HepG2 (cell line): ENCODE measurements at regions not wholly inside any gene's neighbourhood (a gene's known extent, or its start where the extent isn't known, plus 50 kb on each side); places are given as distances from the start of the nearest gene placed in this dataset.

Experiments used
- ATAC-seq: fragments of 200-7000 bp; cut with Tn5 transposase; 3 replicates; pipeline ENCODE4 v1.9.1; 2020; ENCODE audit warnings: mild to moderate bottlenecking, moderate library complexity
- BruUV-seq: library from RNA; stranded (reverse); fragments of 400-500 nt; replicated peaks from 2 replicates; lab custom pipeline; 2021; lab: Mats Ljungman, UMichigan
- CTCF ChIA-PET: fragments of 300-600 bp; formaldehyde crosslinking; extraction: SDS; loops from one replicate; lab custom pipeline; 2021; ENCODE audit warnings: low total read pairs, inconsistent platforms, low intra/inter-chr PET ratio; lab: Yijun Ruan, JAX
- POLR2A ChIA-PET: fragments of 350-600 bp; sonication (Branson Sonifier 250); formaldehyde crosslinking; loops from one replicate; lab custom pipeline; 2020; ENCODE audit warnings: antibody characterized with exemption, inconsistent platforms; lab: Yijun Ruan, JAX
- DNase-seq: peaks from one replicate; pipeline ENCODE4 v3.0.0-alpha.2; 2015; ENCODE audit warnings: low spot score
- FAIRE-seq: peaks from 3 replicates; lab custom pipeline; 2011; peaks lifted over from hg19 to GRCh38; lab: Jason Lieb, UNC
- H2AFZ ChIP-seq: one replicate; pipeline ENCODE4 v1.6.1; 2011; ENCODE audit warnings: low read length, inconsistent platforms
- H3K27ac ChIP-seq: fragments of 300-600 bp; 3 replicates; pipeline ENCODE4 v1.8.0; 2011; ENCODE audit warnings: mixed run types, mild to moderate bottlenecking, mixed read lengths, low read length, inconsistent platforms; ENCODE audit not compliant: insufficient read depth; ENCODE audit errors: extremely low read length
- H3K27me3 ChIP-seq, 2 experiments: fragments of 200-600 bp in 1 of 2; 2 replicates in 1 of 2; 3 replicates in 1 of 2; pipeline versions ENCODE4 v1.6.0 to v1.8.0; 2011; ENCODE audit warnings: low read length in 2 of 2, mild to moderate bottlenecking in 2 of 2, moderate library complexity in 2 of 2, inconsistent platforms in 1 of 2; ENCODE audit not compliant: insufficient read depth in 2 of 2, control insufficient read depth in 1 of 2
- H3K36me3 ChIP-seq, 2 experiments: fragments of 200-600 bp in 1 of 2; replicated peaks in 1 of 2; 2 replicates in 1 of 2; 3 replicates in 1 of 2; pipeline versions ENCODE4 v1.5.1 to v1.8.0; 2011; ENCODE audit warnings: low read length in 2 of 2, inconsistent platforms in 1 of 2; ENCODE audit not compliant: insufficient read depth in 2 of 2, control insufficient read depth in 1 of 2
- H3K4me1 ChIP-seq: 2 replicates; pipeline ENCODE4 v1.5.1; 2012; ENCODE audit warnings: low read length, inconsistent platforms; ENCODE audit not compliant: insufficient read depth
- H3K4me2 ChIP-seq: 2 replicates; pipeline ENCODE4 v1.6.0; 2011; ENCODE audit warnings: low read depth, low read length, inconsistent platforms
- H3K4me3 ChIP-seq, 3 experiments: fragments of 200-600 bp in 1 of 3; sonication (generic), shearing (Covaris generic) in 1 of 3; replicated peaks in 1 of 3; 2 replicates each; pipeline ENCODE4 v1.5.1; 2011 to 2016; ENCODE audit warnings: low read length in 3 of 3, inconsistent platforms in 2 of 3, low read depth in 2 of 3, mild to moderate bottlenecking in 2 of 3, control low read depth in 1 of 3, mixed read lengths in 1 of 3; ENCODE audit not compliant: insufficient read depth in 1 of 3
- H3K79me2 ChIP-seq: one replicate; pipeline ENCODE4 v1.6.1; 2011; ENCODE audit warnings: low read length, inconsistent platforms; ENCODE audit not compliant: insufficient read depth
- H3K9ac ChIP-seq: 2 replicates; pipeline ENCODE4 v1.6.0; 2011; ENCODE audit warnings: mild to moderate bottlenecking, low read depth, low read length, inconsistent platforms; ENCODE audit not compliant: insufficient read depth
- H3K9me3 ChIP-seq: 2 replicates; pipeline ENCODE4 v1.5.1; 2012; ENCODE audit warnings: mild to moderate bottlenecking, low read length
- H4K20me1 ChIP-seq: 2 replicates; pipeline ENCODE4 v1.6.0; 2011; ENCODE audit warnings: inconsistent platforms, mild to moderate bottlenecking, low read length, moderate library complexity; ENCODE audit not compliant: insufficient read depth
- BRCA1 ChIP-seq: sonication (generic); formaldehyde crosslinking; IDR thresholded peaks from 2 replicates; pipeline ENCODE4 v1.4.0; 2020; ENCODE audit warnings: missing genetic modification reagents
- MAZ ChIP-seq, 2 experiments: sonication (generic) in 1 of 2; formaldehyde crosslinking in 1 of 2; IDR thresholded peaks; 2 replicates each; pipeline versions ENCODE4 v1.5.0 to v1.6.1; 2012 to 2020; ENCODE audit warnings: low read depth in 2 of 2, mild to moderate bottlenecking in 2 of 2, borderline replicate concordance in 1 of 2, improper control_type of control experiment in 1 of 2, low read length in 1 of 2, missing genetic modification reagents in 1 of 2, moderate library complexity in 1 of 2
- MZF1 ChIP-seq: sonication (generic); formaldehyde crosslinking; IDR thresholded peaks from 2 replicates; pipeline ENCODE4 v1.8.1; 2023; ENCODE audit warnings: mild to moderate bottlenecking, missing genetic modification reagents, borderline replicate concordance
- NCOA2 ChIP-seq: sonication (generic); formaldehyde crosslinking; IDR thresholded peaks from 2 replicates; pipeline ENCODE4 v1.8.0; 2022; ENCODE audit warnings: inconsistent platforms
- NR2F6 ChIP-seq, 2 experiments: IDR thresholded peaks; 2 replicates each; pipeline ENCODE4 v1.6.1; 2016; ENCODE audit warnings: antibody characterized with exemption in 1 of 2, mild to moderate bottlenecking in 1 of 2
- RCOR2 ChIP-seq: IDR thresholded peaks from 2 replicates; pipeline ENCODE4 v1.6.1; 2016; ENCODE audit warnings: missing biosample characterization, missing genetic modification reagents
- RFX1 ChIP-seq: fragments of 450-650 bp; IDR thresholded peaks from 2 replicates; pipeline ENCODE4 v1.6.1; 2017
- SMAD9 ChIP-seq: sonication (generic); formaldehyde crosslinking; IDR thresholded peaks from 2 replicates; pipeline ENCODE4 v1.5.1; 2020; ENCODE audit warnings: mild to moderate bottlenecking, missing genetic modification reagents
- SRY ChIP-seq: sonication (generic); formaldehyde crosslinking; IDR thresholded peaks from 2 replicates; pipeline ENCODE4 v1.8.0; 2022; ENCODE audit warnings: mild to moderate bottlenecking, missing genetic modification reagents
- THAP11 ChIP-seq: IDR thresholded peaks from 2 replicates; pipeline ENCODE4 v1.6.1; 2016; ENCODE audit warnings: missing biosample characterization, missing genetic modification reagents
- XBP1 ChIP-seq: sonication (generic); formaldehyde crosslinking; IDR thresholded peaks from 2 replicates; pipeline ENCODE4 v1.5.0; 2020; ENCODE audit warnings: missing genetic modification reagents
- ZNF260 ChIP-seq: sonication (generic); formaldehyde crosslinking; IDR thresholded peaks from 2 replicates; pipeline ENCODE4 v1.4.0; 2020; ENCODE audit warnings: missing genetic modification reagents, low read depth, mild to moderate bottlenecking, borderline replicate concordance
- ZNF350 ChIP-seq: sonication (generic); formaldehyde crosslinking; IDR thresholded peaks from 2 replicates; pipeline ENCODE4 v1.4.0; 2020; ENCODE audit warnings: mild to moderate bottlenecking, low read depth, missing genetic modification reagents, borderline replicate concordance
- ZNF503 ChIP-seq: sonication (generic); formaldehyde crosslinking; IDR thresholded peaks from 2 replicates; pipeline ENCODE4 v1.4.0; 2020; ENCODE audit warnings: missing genetic modification reagents
- ZNF678 ChIP-seq: sonication (generic); formaldehyde crosslinking; IDR thresholded peaks from 2 replicates; pipeline ENCODE4 v1.4.0; 2020; ENCODE audit warnings: mild to moderate bottlenecking, missing genetic modification reagents
- ZNF7 ChIP-seq: IDR thresholded peaks from 2 replicates; pipeline ENCODE4 v1.6.1; 2016; ENCODE audit warnings: missing biosample characterization, missing genetic modification reagents
- ZNF841 ChIP-seq: sonication (generic); formaldehyde crosslinking; IDR thresholded peaks from 2 replicates; pipeline ENCODE4 v1.8.1; 2023; ENCODE audit warnings: missing genetic modification reagents, borderline replicate concordance
- WGBS: methylation state at CpG from one replicate; pipeline ENCODE4 v1.1.6; 2017; ENCODE audit warnings: low lambda C conversion rate; 5-methylcytosine and 5-hydroxymethylcytosine counted together
- in situ Hi-C: cut with HindIII; loops from 2 replicates; pipeline ENCODE4 v1.10.0; 2017; ENCODE audit warnings: low pct_unique_long_range_greater_than_20kb; ENCODE audit not compliant: extremely low pct_ligation_motif_present
- intact Hi-C: fragments of 100-400 bp; cut with micrococcal nuclease; formaldehyde crosslinking; loops from one replicate; pipeline ENCODE4 v1.10.0; 2022; ENCODE audit not compliant: unreplicated experiment

DNA sequence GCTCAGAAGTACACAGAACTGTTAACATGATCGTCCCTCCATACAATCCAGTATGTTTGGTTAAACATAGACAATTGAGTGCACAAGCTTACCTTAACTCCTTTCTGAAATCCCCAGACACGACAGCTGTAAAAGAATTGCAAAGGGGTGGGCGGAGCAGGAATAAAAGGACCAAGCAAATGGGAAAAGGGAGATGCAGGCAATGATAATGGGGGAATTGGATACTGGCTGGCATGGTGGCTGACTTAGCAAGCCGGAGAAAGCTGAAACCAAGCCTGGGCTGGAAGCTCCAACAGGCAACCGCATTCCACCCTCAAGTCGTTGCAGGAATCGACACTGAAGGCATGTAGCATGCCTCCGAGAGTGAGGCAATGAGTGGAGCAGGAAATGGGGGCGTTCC is 96.8 kb upstream of the TMEM132C start:
- H3K9me3 ChIP-seq = peaks cover 8% of the 10 kb centered on the region; the same call in 1 of the 2 replicates
- intact Hi-C loops = no loop called here
- TF ChIP-seq ZNF350 (CRISPR knock-in tag) (no peak), MZF1 (CRISPR knock-in tag) (no peak), SMAD9 (CRISPR knock-in tag) (no peak), THAP11 (CRISPR knock-in tag) (no peak), MAZ (IDR thresholded peaks at IDR 0.05; ENCODE audit: borderline replicate concordance, low read depth, low read length) (no peak), MAZ (CRISPR knock-in tag; IDR thresholded peaks at IDR 0.05; ENCODE audit: low read depth) (no peak)
- no peaks in the 10 kb centered on the region for H3K27me3 ChIP-seq
- DNase-seq (no peak), ATAC-seq (no peak), FAIRE-seq (no peak)
- H3K36me3 ChIP-seq = no peaks in the 10 kb centered on the region
- ChIA-PET POLR2A (no interaction called here), CTCF (no interaction called here)
- H4K20me1 ChIP-seq = no peaks in the 10 kb centered on the region
- no peak overlapping the region for H3K4me3 ChIP-seq
- H3K4me2 ChIP-seq = no peak overlapping the region
- no peak overlapping the region for H2AFZ ChIP-seq
- H3K27ac ChIP-seq = no peak overlapping the region
- no peaks in the 10 kb centered on the region for H3K79me2 ChIP-seq
- H3K4me1 ChIP-seq = no peaks in the 10 kb centered on the region
- no peak overlapping the region for H3K9ac ChIP-seq
- WGBS = 23% methylated on average over 5 of the region's 9 CpGs
- in situ Hi-C loops = no loop called here
- BruUV-seq = no TSS peak

DNA sequence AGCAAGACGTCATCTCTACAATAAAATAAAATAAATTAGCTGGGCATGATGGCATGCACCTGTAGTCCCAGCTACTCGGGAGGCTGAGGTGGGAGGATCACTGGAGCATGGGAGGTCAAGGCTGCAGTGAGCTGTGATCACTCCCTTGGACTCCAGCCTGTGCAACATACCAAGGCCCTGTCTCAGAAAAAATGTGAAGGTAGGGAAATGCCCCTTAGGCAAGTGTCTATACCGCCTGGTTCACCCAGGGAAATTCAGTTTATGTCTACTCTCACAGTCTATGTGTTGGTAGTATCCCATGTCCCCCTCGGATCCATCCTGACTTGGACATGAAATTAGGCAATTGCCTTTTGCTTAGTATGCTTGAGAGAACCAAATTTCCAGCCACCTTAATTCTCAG is 88.4 kb upstream of the TMEM132C start:
- no peaks in the 10 kb centered on the region for H3K27me3 ChIP-seq
- no peaks in the 10 kb centered on the region for H3K4me1 ChIP-seq
- no peak overlapping the region for H3K27ac ChIP-seq
- 4% methylated on average over 4 of the region's 4 CpGs for WGBS
- DNase-seq (no peak), FAIRE-seq (no peak), ATAC-seq (no peak)
- H3K9ac ChIP-seq = no peak overlapping the region
- TF ChIP-seq XBP1 (no peak), NCOA2 (CRISPR knock-in tag) (no peak), RCOR2 (no peak), ZNF678 (no peak), ZNF841 (CRISPR knock-in tag) (no peak), NR2F6 (IDR thresholded peaks at IDR 0.05) (no peak), NR2F6 (CRISPR knock-in tag; IDR thresholded peaks at IDR 0.05) (no peak), ZNF7 (CRISPR knock-in tag) (no peak), RFX1 (no peak), BRCA1 (CRISPR knock-in tag) (no peak), ZNF260 (CRISPR knock-in tag) (no peak), SRY (CRISPR knock-in tag) (no peak), ZNF503 (CRISPR knock-in tag) (no peak)
- H3K4me2 ChIP-seq = no peak overlapping the region
- peaks cover 8% of the 10 kb centered on the region; the same call in 1 of the 2 replicates for H3K9me3 ChIP-seq
- H2AFZ ChIP-seq = no peak overlapping the region
- in situ Hi-C loops (no loop called here), intact Hi-C loops (no loop called here)
- CTCF ChIA-PET = no interaction called here
- H3K79me2 ChIP-seq = no peaks in the 10 kb centered on the region
- POLR2A ChIA-PET = no interaction called here
- no peak overlapping the region for H3K4me3 ChIP-seq
- no peaks in the 10 kb centered on the region for H3K36me3 ChIP-seq
- no peaks in the 10 kb centered on the region for H4K20me1 ChIP-seq
- no TSS peak for BruUV-seq
